Effector CD4-positive, alpha-beta T cell (primary cell): ENCODE measurements at regions not wholly inside any gene's neighbourhood (a gene's known extent, or its start where the extent isn't known, plus 50 kb on each side); places are given as distances from the start of the nearest gene placed in this dataset.

Source experiments
- DNase-seq: peaks from one replicate; pipeline ENCODE4 v3.0.0-alpha.2; 2020

- no peak for DNase-seq
These were observed 427.9 kb upstream of the DCN start for GRCh38 chr12:91610561-91610960.

GRCh38 chr12:91609283-91609682, 426.7 kb upstream of the DCN start:
- DNase-seq = no peak

- DNase-seq = no peak
These were observed 425.9 kb upstream of the DCN start for GRCh38 chr12:91608542-91608941.

GRCh38 chr12:91606662-91607377, 424.2 kb upstream of the DCN start:
- DNase-seq = no peak

GRCh38 chr12:91604897-91605296, 422.3 kb upstream of the DCN start:
- no peak for DNase-seq

- DNase-seq = no peak
These were observed 420.4 kb upstream of the DCN start for GRCh38 chr12:91603060-91603459.

- DNase-seq = no peak
These were observed 418.4 kb upstream of the DCN start for GRCh38 chr12:91601054-91601453.

GRCh38 chr12:91594715-91595114, 412.1 kb upstream of the DCN start:
- no peak for DNase-seq

GRCh38 chr12:91591639-91591987, 409.0 kb upstream of the DCN start:
- DNase-seq = no peak

GRCh38 chr12:91590966-91591638, 408.5 kb upstream of the DCN start:
- no peak for DNase-seq

GRCh38 chr12:91588874-91589454, 406.3 kb upstream of the DCN start:
- DNase-seq = no peak

- no peak for DNase-seq
These were observed 403.4 kb upstream of the DCN start for GRCh38 chr12:91586015-91586414.

- no peak for DNase-seq
These were observed 400.2 kb upstream of the DCN start for GRCh38 chr12:91582811-91583210.

GRCh38 chr12:91579516-91580263, 397.1 kb upstream of the DCN start:
- no peak for DNase-seq

GRCh38 chr12:91577586-91578539, 395.2 kb upstream of the DCN start:
- DNase-seq = no peak

- DNase-seq = no peak
These were observed 393.8 kb upstream of the DCN start for GRCh38 chr12:91576432-91576831.

GRCh38 chr12:91575630-91576029, 393.0 kb upstream of the DCN start:
- DNase-seq = no peak

GRCh38 chr12:91574975-91575374, 392.4 kb upstream of the DCN start:
- no peak for DNase-seq

- DNase-seq = no peak
These were observed 391.8 kb upstream of the DCN start for GRCh38 chr12:91574391-91574790.

GRCh38 chr12:91572869-91573268, 390.3 kb upstream of the DCN start:
- DNase-seq = no peak

GRCh38 chr12:91567100-91567485, 384.5 kb upstream of the DCN start:
- DNase-seq = no peak

- no peak for DNase-seq
These were observed 383.9 kb upstream of the DCN start for GRCh38 chr12:91566328-91567099.
